GM21786 (cell line): ENCODE measurements at regions not wholly inside any gene's neighbourhood (a gene's known extent, or its start where the extent isn't known, plus 50 kb on each side); places are given as distances from the start of the nearest gene placed in this dataset.

ENCODE experiments used
- ATAC-seq: cut with Tn5 transposase; IDR thresholded peaks from one replicate; pipeline ENCODE4 v1.9.1; 2021; ENCODE audit not compliant: unreplicated experiment

- no peak for ATAC-seq
Measured at GRCh38 chr5:167440846-167441245, 850.6 kb upstream of the WWC1 start.

- no peak for ATAC-seq
Measured at GRCh38 chr5:167442922-167443321, 848.5 kb upstream of the WWC1 start.

DNA sequence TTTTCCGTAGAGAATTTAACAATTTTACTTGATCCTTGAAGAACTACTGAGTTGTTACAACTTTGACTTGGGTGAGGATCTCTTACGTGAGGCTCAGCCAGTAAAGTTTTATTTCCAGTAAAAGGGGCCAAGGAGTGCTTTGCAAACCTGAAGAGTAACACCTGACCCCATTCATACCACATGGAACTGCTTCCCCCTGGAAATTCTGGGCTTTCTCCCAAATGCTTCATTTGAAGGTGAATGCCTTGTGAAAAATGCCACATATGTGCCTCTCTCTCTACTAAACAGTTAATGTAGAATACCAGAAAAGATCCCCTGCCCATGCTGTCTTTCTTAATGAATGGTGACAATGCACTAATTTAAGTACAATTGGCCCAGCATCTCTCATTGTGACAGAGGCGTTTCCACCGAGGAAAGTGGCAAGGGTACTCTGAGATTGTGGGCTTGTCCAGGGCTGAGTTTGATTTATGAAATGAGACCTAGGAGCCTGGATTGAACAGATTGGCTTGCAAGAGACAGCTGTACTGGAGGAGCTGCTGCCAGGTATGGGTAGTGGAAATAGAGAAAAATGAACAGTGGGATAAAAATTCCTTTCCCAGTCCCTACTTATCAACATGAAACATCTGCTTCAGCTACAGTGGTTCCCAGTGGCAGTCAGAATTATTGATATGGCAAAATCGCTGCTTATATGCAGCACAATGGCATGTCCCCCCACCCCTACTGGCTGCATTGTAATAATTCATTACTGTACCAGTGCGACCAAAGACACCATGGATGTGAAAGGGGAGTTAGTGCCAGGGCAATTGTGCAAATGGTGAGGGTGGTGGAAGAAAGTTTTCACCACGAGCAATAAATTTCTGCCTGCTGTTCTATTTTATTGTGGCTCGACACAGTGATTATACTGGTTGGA, 843.7 kb upstream of the WWC1 start:
- ATAC-seq, result no peak

- no peak for ATAC-seq
Measured at GRCh38 chr5:167448376-167448775, 843.1 kb upstream of the WWC1 start.

DNA sequence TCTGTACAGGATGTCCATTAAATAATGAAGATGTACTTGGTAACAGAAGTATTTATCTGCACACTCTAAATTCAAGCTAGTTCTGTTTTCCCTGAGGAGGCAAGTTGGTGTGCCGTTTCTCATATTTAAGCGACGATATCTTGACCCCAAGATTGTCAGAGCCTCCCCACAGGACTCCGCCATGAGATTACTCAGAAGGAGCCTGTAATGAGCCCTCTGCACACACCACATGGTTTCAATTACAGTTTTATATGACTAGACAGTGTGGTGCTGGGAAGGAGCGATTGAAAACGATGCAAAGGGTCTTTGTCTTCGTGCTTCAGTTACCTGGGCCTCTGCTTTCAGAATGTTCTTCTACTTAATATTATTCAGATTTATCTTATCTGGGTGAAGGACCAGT, 840.4 kb upstream of the WWC1 start:
- ATAC-seq, result no peak

- no peak for ATAC-seq
Measured at GRCh38 chr5:167452136-167452535, 839.3 kb upstream of the WWC1 start.

- no peak for ATAC-seq
Measured at GRCh38 chr5:167453246-167454030, 838.0 kb upstream of the WWC1 start.

DNA sequence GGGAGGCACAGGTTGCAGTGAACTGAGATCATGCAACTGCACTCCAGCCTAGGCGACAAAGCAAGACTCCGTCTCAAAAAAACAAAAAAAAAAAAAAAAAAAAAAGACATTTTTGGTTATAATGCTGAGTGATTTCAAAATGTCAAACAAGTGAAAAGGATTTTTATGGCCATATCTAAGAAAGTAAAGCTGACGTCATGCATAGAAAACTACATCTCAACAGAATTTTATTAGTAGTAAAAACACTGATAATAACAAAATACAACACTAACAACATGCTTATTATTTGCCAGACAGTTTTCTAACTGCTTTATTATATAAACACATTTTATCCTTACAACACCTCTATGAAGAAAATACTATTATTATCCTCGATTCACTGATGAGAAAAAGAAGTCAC, 833.0 kb upstream of the WWC1 start:
- ATAC-seq, result no peak

DNA sequence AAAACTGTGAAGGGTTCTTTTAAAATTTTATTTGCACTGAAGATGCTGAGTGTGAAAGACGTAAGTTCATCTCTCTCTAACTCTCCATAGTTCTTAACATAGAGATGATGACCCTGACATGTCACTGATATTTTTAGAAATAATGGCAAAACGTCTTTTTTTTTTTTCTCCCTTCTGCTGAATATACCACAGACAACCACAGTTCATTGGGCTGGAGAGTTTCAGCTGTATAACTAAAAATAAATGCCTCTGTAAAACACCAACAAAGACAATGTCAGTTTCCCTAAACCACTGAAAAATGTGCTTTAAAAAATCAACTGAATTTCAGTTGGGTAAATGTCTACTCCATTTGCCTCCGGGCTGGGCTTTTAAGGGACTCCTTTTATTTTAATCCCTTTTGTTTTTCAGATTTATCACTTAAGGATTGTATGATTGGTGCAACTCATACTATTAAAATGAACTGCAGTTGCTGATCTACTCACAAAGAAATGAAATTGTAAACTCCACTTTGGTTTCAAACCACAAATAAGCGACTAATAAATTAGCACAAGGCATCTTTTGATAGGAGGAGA, 830.9 kb upstream of the WWC1 start:
- ATAC-seq, result peak; percentile 41

DNA sequence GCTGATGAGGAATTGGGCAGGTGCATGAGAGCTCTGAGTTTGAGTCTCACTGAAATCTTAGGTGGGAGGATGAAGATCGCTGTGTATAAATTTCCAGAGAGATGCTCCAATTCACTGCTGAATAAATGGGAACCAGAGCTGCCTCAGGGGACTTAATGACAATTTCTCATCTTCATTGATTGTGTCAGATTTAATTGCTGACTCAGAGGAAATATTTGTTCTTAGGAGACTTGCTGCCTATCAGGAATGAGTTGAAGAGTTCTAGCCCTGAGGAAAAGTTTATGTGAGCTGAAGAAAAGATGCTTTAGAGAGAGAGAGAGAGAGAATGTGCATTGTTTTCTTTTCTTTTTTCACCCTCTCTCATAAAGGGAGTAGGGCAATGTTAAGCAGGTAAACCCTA, 827.5 kb upstream of the WWC1 start:
- ATAC-seq, result no peak

DNA sequence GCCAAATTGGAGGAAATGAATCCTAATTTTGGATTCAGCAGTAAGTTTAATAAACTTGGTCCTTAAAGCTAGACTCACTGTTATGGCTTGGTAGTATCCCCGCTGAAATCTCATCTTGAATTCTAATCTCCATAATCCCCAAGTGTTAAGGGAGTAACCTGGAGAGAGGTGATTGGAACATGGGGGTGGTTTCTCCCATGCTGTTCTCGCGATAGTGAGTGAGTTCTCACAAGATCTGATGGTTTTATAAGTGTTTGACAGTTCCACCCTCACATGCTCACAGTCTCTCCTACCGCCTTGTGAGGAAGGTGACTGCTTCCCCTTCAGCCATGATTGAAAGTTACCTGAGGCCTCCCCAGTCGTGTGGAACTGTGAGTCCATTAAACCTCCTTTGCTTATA, 824.5 kb upstream of the WWC1 start:
- no peak for ATAC-seq

GRCh38 chr5:167472566-167473108, 818.8 kb upstream of the WWC1 start:
- ATAC-seq, result no peak

GRCh38 chr5:167478188-167478587, 813.3 kb upstream of the WWC1 start:
- no peak for ATAC-seq

DNA sequence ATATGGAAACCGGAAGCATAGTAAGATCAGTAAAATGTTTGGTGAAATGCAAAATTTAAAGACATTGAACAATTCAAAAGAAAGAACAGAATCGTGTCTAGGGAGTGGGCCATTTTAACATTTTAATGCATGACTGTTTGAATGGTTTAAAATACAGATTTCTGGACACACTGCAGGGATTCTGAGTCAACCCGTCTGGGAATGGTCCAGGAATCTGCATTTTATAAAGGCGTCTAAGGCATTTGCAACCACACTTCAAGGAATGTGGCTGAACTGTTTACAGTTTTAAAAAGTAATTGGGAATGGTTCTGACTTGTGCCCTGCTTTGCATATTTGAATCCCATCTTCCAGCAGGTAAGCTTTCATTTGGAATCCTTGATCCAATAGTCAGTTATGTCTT, 811.7 kb upstream of the WWC1 start:
- no peak for ATAC-seq

DNA sequence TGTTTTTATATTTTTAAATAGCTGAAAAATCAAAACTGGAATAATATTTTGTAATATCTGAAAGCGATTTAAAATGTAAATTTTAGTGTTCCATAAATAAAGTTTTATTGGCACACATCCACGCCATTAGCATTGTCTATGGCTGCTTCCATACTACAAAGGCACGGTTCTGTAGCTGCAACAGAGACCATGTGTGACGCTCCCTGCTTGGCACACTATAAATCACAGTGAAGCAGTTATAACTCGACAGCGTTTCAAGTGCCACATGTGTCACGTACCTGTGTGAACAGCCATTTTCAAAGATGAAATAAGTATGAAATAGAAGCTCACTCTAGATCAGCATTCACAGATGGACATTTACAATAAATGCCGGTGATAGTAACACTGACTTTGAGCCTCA, 810.1 kb upstream of the WWC1 start:
- ATAC-seq, result no peak

DNA sequence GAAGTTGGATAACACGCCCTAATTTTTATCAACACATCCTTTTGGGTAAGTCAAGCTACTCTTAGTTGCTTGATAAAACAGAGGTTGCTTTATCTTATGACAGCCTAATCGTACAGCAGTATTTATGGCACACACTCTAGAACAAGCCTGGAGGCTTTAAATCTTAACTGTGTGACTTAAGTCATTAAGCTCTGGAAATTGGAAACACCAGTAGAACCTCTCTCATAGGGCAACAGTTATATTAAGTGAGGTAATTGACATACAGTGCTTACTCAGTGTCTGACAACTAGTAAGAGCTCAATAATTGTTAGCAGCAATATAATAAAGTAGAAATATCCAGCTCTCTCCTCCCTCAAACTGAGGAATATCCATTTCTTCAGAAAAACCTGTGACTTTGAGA, 808.9 kb upstream of the WWC1 start:
- ATAC-seq, result no peak

DNA sequence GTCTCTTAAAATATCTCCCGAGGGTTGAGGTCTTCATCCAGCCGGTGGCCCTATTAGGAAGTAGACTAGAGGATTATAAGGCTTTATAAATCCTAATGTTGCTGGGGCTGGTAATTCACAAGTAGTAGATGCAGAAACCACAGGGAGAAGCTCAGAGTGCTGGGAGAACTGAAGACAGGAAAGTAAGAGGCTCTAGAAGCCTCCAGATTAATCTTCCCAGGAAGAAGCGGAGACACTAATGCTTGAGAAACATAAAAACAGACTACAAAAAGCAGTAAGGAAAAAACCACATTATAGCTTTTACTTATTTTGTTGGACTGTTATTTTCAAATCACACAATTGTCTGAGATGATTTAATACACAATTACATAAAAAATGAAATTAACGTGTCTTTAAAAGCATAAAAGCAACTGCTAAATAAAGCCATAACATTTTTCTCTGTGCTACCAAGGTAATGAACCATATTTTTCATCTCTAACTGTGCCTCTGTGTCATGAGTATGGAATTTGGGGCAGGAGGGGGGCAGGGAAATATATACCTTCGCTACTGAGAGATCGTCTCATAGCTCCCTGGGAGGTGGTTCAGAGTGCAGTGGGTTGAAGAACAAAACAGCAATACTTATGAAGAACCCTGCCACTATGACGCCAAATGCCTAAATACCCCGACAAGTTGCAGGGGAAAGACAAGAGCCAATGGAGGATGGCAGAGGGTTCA, 806.2 kb upstream of the WWC1 start:
- ATAC-seq, result no peak

- no peak for ATAC-seq
Measured at GRCh38 chr5:167488371-167488770, 803.1 kb upstream of the WWC1 start.

GRCh38 chr5:167489202-167489601, 802.2 kb upstream of the WWC1 start:
- peak; percentile 84 for ATAC-seq

DNA sequence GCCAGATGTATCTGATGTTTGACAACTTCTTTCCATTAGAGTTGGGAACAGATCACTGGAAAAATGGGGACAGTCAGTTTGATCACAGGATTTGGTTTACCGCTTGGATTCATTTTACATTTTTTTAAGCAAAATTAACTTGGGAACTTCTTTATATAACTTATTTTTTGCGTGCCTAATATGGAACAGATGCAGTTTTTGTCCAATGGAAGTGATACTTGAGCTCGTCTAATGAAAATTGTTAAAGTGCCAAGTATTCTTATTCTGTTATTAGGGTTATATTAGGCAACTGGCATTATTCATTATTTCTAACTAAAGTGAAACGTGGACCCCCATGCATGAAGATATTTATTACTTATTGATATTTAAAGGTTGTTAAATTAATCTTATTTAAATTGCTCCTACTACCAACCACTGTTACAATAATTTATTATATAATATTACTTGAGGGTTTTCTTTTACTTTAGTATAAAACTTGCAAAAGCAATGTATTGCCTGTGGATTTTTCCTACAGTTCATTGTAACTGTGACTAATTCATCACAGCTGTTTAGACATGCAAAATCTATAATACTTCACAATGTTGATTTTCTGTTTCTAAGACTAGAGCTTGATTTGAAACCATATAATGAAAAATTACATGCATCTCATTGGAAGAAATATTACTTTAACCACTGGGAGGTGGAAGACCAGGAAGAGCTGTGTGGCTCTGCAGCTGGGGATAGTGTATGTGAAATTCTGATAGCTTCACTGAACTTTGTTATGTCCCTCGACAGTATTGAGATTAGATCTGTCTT, 787.3 kb upstream of the WWC1 start:
- ATAC-seq, result no peak
